Stimulated activated CD4-positive, alpha-beta T cell treated with anti-CD3 and anti-CD28 coated beads, Interleukin-12 subunit alpha, Interleukin-12 subunit beta, amount 100 ng/mL, for 4 hours (primary cell): ENCODE measurements at regions not wholly inside any gene's neighbourhood (a gene's known extent, or its start where the extent isn't known, plus 50 kb on each side); places are given as distances from the start of the nearest gene placed in this dataset.

Source experiments
- DNase-seq: peaks from one replicate; pipeline ENCODE4 v3.0.0-alpha.2; 2020

GRCh38 chrX:130974323-130974722 is 71.3 kb upstream of the ENOX2 start:
- no peak for DNase-seq

DNA sequence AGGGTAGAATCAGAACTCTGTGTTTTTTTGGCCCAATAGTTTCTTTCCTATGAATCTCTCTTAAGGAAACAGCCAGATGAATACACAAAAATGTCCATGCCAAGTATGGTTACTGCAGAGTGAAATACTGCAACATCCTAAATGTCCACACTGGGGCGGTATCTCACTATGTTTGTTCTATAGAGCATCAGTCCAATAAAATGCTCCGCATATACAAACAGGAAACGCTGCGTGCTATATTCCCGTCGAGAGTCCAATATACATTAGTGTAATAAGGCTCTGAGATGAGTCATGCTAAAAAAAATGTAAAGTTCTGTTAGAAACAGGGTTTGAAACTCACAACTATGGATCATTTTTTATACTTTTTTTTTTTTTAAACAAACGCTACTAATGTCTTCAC is 72.9 kb upstream of the ENOX2 start:
- DNase-seq, result no peak

GRCh38 chrX:130981836-130982235 is 76.3 kb upstream of the ARHGAP36 start:
- no peak for DNase-seq

GRCh38 chrX:130984782-130985181 is 73.4 kb upstream of the ARHGAP36 start:
- no peak for DNase-seq

DNA sequence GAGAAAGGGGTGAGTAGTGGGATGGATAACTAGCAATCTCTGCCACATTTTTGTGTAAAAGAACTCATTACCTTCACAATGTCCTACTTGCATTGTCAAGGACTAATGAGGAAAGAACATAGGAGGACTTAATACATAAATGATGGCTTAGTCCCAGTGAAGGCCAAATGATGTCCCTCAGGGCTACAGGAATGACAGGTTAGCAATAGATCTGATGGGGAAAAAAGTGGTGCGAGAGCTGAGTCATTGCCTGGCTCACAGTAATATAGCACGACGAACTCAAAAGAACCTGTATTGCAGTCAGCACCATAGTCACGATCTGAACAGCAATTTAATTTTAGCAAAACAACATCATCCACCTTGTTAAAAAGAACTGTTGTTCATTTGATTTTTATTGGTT is 70.9 kb upstream of the ARHGAP36 start:
- DNase-seq, result no peak

- DNase-seq, result no peak
Measured at GRCh38 chrX:130990723-130991122, 67.4 kb upstream of the ARHGAP36 start.

DNA sequence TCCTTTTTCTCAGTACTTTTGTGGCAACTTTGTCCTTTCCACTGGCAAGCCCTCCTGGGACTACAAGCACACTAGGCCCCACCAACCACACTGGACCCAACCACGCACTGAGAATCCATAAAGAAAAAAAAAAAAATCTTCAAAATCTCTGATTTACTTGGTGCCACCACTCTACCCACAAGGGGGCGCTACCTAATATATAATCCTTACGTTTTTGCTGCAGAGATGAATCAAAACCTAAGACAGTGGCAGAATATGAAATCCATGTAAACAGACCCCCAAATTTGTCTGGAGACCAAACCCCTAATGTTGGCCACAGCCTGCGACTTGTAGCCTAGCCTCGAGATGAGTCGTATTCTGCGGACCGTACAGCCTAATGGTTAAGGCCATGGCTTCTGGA is 63.5 kb upstream of the ARHGAP36 start:
- peak; percentile 1 for DNase-seq

DNA sequence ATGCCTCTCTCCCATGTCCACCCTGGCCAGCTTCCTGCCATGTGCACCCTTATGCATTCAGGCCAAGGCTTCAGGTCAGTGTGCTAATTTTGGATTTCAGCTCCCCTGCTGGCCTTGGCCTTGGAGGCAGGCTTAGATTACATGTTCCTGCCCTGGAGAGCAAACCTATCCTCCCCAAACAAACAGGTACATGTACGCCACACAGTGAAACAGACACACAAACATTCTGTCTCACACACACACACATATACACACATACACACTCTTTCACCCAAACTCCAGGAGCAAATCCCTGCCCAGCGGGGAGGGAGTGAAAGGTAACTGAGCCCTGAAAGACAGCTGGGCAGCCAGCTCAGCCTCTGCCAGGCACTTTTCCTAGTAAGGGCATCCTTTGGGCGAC is 62.7 kb upstream of the ARHGAP36 start:
- DNase-seq, result no peak

- no peak for DNase-seq
Measured at GRCh38 chrX:130997314-130997713, 60.8 kb upstream of the ARHGAP36 start.

DNA sequence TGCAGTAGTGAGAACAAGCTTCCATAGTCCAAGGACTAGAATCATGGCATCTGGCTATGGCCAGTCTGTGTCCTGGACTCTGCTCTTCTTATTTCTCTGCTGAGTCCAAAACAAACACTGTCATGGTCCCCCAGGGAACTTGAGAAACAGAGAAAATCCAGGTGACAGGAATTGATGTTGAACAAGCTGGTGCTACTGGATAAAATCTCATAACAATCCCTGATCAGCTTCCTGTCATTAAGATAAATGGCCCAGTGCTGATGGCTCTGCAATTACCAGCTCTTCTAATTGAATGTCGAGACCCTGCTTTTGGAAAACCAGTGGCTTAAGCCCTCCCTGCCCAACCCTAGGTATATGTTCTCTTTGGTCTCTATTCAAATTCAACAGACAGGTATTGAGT is 58.8 kb upstream of the ARHGAP36 start:
- no peak for DNase-seq
